CD4-positive, alpha-beta T cell treated with Interleukin-15 for 1 hour (primary cell): ENCODE measurements at regions not wholly inside any gene's neighbourhood (a gene's known extent, or its start where the extent isn't known, plus 50 kb on each side); places are given as distances from the start of the nearest gene placed in this dataset.
"Not testable (repeated sequence)": the region's sequence is repeated elsewhere in the genome, so short reads cannot be mapped to it uniquely, and the experiment has no call there.

Experiments
- DNase-seq: peaks from one replicate; pipeline ENCODE4 v3.0.0-alpha.2; 2020

- no peak for DNase-seq
These were observed 136.8 kb upstream of the CES5A start for GRCh38 chr16:56011808-56012481.

GRCh38 chr16:56005958-56006357 is 130.8 kb upstream of the CES5A start:
- no peak for DNase-seq

GRCh38 chr16:55999683-56000082 is 124.5 kb upstream of the CES5A start:
- DNase-seq: no peak

GRCh38 chr16:55993088-55993487 is 117.9 kb upstream of the CES5A start:
- DNase-seq: no peak

GRCh38 chr16:55992551-55992950 is 117.4 kb upstream of the CES5A start:
- no peak for DNase-seq

DNA sequence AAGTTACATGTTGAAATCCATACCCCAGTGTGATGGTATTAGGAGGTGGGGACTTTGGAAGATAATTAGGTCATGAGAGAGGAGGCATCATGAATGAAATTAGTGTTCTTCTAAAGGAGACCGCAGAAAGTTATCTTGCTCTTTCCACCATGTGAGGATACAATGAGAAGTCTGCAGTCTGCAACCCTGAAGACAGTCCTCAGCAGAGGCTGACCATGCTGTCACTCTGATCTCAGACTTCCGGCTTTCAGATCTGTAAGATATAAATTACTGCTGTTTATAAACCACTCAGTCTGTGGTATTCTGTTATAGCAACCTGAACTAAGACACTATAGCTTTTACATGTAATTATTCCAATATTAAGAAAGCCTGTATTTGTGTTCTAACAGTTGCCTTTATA is 116.7 kb upstream of the CES5A start:
- no peak for DNase-seq

DNA sequence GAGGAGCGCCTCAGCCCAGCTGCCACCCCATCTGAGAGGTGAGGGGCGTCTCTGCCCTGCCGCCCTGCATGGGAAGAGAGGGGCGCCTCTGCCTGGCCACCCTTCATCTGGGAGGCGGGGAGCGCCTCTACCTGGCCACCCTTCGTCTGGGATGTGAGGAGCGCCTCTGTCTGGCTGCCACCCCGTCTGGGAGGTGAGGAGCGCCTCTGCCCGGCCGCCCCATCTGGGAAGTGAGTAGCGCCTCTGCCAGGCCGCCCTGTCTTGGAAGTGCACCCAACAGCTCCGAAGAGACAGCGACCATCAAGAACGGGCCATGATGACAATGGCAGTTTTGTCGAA is 114.4 kb upstream of the CES5A start:
- DNase-seq: no peak

DNA sequence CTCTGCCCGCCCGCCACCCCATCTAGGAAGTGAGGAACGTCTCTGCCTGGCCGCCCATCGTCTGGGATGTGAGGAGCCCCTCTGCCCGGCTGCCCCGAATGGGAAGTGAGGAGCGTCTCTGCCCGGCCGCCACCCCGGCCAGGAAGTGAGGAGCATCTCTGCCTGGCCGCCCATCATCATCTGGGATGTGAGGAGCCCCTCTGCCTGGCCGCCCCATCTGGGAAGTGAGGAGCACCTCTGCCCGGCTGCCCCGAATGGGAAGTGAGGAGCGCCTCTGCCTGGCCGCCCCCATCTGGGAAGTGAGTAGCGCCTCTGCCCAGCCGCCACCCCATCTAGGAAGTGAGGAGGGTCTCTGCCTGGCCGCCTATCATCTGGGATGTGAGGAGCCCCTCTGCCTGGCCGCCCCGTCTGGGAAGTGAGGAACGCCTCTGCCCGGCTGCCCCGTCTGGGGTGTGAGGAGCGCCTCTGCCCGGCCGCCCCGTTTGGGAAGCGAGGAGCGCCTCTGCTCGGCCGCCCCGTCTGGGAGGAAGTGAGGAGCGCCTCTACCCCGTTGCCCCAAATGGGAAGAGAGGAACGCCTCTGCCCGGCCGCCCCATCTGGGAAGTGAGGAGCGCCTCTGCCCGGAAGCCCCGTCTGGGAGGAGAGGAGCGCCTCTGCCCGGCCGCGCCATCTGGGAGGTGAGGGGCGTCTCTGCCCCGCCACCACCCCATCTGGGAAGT is 113.8 kb upstream of the CES5A start:
- DNase-seq: not testable (repeated sequence)

DNA sequence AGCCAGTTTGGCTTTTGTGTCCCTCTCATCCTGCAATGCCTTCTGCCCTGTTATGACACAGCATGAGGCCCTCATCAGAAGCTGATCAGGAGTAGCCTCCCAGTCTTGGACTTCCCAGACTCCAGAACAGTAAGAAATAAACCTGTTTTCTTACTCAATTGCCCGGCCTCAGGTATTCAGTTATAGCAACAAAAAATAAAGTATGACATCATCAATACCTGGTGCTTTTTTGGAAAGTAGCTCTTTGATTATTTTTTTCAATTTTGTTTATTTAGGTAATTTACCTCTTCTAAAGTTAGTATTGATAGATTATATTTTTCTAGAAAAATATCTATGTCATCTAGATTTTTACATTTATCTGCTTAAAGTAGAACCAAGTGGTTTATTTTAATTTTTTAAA is 112.8 kb upstream of the CES5A start:
- no peak for DNase-seq

DNA sequence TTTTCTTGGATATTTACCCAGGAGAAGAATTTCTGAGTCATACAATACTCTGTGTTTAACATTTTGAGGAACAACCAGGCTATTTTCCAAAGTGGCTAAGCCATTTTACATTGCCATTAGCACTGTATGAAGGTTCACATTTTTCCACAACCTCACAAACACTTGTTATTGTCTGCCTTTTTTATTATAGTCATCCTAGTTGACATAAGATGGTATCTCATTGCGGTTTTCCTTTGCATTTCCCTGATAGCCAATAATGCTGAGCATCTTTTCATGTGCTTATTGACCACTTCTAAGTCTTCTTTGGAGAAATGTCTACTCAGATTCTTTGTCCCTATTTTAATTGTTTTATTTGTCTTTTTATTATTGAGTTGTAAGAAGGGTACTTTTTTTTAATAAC is 107.4 kb upstream of the CES5A start:
- DNase-seq: no peak

- DNase-seq: no peak
These were observed 106.4 kb upstream of the CES5A start for GRCh38 chr16:55981557-55981956.

GRCh38 chr16:55976815-55977214 is 101.6 kb upstream of the CES5A start:
- no peak for DNase-seq

- DNase-seq: no peak
These were observed 96.3 kb upstream of the CES5A start for GRCh38 chr16:55971447-55971846.

- DNase-seq: no peak
These were observed 93.0 kb upstream of the CES5A start for GRCh38 chr16:55968221-55968620.

GRCh38 chr16:55964923-55965475 is 89.8 kb upstream of the CES5A start:
- no peak for DNase-seq

DNA sequence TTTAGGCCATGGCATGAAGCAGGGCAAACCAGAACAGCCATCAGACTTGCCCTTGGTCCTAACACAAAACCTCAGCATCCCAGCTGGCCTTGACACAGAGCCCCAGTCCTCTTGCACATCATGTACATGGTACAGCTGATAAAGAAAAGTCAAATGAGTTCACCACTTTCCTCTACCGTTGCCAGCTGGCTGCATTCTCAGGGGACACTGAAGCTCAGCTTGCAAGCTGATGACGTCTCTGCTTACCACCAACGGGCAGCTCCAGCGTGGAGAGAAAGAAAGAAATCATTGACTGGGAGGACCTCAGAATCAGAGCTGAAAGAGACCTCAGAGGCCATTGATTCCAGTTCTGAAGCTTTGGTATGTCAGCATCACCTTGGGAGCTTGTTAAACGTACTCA is 80.7 kb upstream of the CES5A start:
- DNase-seq: no peak

DNA sequence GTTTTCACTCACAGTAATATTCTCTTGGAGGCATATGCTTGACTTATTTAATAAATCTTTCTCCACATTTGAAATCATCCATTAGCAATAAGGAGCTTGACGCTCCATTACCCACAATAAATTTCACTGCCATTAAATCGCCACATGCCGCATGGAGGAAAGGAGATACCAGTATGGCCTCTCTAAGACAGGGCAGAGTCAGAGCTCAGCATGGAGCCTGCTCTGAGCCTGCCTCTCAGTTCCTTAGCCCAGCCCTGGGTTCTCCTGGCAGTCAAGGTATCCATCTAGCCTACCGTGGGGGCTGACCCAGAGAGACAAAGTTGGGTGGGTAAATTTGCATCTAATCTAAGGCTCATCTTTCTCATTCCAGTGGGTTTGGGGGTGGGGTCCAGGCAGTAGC is 80.3 kb upstream of the CES5A start:
- DNase-seq: no peak

DNA sequence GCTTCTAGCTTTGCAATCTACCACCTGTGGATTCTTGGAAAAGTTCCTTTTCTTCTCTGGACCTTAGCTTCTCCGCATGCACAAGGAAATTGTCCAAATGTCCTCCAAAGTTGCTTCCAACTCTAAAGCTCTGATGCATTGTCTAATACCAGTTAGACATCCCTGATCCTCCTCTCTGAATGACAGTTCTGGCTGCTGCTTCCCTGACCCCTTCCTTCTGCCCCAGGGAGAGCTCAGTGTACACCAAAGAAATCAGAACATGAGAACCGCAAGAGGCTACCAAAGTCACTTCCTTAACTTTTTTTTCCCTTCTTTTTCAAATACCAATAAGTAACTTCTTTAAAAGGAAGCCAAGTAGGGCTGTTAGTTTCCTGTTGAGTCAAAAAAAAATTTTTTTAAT is 79.7 kb upstream of the CES5A start:
- DNase-seq: no peak

DNA sequence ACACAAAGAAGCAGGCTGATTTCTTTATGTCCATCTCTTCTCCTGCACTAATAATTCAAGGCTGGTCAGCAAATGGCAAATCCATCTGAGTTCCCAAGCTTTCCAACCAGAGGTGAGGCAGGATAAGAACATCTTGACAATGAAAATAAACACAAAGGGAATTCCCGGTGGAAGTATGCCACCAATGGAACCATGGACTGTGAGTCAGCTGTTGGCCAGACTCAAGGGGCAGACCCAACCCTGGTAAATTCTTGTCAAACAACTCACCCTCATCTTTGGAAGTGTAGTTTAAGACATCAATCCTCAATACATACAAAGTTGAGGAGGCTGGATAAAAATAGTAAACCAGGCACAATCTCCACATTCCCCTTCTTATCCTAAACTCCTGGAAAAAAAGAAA is 74.3 kb upstream of the CES5A start:
- no peak for DNase-seq

GRCh38 chr16:55948230-55948629 is 73.1 kb upstream of the CES5A start:
- no peak for DNase-seq

GRCh38 chr16:55947366-55947765 is 72.2 kb upstream of the CES5A start:
- no peak for DNase-seq

GRCh38 chr16:55944377-55944802 is 69.2 kb upstream of the CES5A start:
- DNase-seq: peak; percentile 22

GRCh38 chr16:55943267-55943666 is 68.1 kb upstream of the CES5A start:
- no peak for DNase-seq

DNA sequence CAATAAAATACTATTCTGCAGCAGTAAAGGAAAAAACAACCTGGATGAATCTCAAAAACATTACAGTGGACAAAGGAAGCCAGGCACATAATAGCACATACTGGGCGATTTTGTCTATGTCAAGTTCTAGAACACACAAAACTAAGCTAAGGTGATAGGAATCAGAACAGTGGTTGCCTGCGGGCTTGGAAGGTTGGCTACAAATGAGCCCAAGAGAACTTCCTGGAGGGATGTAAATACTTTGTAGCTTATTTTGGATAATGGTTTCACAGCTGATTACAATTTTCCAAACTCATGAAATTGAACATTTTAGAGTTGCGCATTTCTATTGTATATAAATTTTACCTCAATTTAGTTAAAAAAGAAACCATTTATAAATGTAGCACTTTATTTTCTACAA is 67.6 kb upstream of the CES5A start:
- DNase-seq: no peak

DNA sequence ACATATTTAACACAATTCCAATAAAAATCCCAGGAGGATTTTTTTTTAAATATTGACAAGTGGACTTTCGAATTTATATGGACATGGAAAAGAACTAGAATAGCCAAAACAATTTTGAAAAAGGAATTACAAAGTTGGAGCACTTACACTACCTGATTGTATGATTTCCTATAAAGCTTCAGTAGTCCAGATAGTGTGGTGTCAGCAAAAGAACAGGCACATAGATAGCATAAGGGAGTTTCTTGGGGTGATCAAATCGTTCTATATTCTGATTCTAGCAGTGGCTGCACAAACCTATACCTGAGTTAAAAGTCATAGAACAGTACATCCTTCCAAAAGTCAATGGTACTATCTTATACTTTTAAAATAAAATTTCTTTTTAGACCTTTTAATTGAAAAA is 66.4 kb upstream of the CES5A start:
- DNase-seq: no peak
